ENCODE measurements at regions not wholly inside any gene's neighbourhood (a gene's known extent, or its start where the extent isn't known, plus 50 kb on each side); places are given as distances from the start of the nearest gene placed in this dataset.

DNA sequence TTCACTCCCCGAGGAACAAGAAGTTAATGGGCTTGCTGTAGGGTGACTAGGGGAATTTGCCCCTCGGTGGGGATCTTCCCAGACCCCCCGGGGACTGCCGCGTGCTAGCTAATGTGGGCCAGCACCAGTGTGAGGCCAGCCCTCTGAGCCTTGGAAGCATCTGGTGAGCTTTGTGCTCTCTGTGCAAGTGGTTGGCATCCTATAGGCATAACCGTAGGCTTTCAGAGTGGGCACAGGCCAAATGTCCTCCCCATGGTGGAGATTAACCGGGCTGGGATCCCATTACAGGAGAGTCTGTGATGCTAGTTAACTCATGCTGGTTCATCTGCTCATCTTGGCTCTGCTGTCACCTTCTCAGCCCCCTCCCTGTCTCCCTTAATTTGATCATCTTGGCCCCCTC lies 125.7 kb downstream of the TRIM29 start:
- no peak for DNase-seq

DNA sequence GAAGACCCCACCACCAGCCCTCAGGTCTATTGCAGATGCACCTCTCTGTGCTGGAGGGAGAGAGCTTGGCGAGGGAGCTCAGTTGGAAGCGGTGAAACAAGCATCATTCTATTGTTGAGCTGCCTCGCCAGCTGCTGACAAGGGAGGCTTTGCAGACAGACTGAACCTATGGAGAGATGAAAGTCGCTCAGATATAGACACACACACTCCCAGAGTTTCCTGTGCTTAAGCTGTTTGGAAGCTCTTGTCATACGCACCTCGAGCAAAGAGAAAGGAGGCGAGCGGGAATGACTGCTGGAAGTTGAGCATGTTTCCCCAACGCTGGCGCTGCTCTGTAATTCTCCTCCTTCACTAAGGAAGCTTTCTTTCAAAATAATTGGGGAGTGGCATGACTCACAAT lies 126.1 kb downstream of the TRIM29 start:
- no peak for DNase-seq

DNA sequence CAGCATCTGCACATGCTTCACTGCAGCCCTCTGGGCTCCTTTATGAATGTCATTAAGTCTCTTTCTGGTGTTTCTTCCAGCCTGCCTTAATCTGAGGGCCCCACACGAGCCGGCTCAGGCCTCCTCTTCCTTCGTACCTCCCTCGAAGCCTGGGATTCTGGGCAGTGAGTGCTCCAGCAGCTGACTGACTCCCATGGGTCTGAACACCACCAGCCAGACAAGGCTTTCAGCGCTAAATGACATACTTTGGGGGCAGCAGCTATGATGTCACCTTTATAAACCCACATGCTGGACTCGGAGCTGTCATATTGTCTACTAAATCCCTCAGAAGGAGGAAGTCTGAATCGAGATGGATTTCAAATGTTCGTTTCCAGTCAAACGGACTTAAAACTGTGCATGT lies 127.1 kb downstream of the TRIM29 start:
- DNase-seq, result no peak

DNA sequence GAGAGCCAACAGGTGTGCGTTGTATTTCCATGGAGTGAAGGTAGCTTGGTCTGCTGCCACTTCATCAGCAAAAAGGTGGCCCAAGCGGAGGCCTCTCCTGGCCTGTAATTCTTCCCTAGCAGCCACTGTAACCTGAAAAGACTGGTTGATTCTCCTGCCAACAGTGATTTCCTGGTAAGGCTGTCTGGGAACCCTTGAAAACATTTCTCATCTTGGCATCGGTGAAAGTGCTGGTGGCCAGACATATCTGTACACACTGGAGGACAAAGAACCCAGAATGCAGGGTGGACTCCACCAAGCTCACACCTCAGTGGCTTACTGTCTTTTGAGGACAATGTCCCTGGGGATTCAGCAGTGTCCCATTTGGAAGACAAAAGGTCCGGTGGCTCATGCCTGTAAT lies 128.0 kb downstream of the TRIM29 start:
- DNase-seq, result no peak

DNA sequence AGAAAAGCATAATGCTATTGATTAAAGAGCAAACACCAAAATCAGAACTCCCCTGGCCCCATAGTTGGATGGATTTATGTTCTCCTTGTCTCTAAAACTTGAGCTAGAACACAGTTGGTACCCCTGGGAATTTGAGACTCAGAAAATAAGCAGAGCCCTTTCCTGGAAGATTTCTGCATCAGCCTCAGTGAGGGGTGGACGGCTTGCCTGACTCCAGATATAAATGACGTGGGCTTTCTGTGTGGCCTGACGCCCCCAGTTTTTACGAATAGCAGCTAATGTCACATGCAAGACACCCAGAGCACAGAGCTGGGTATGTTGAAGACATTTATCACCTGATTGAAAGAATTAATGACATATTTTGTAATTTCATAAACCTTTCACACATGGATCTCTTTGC lies 130.8 kb downstream of the TRIM29 start:
- no peak for DNase-seq

DNA sequence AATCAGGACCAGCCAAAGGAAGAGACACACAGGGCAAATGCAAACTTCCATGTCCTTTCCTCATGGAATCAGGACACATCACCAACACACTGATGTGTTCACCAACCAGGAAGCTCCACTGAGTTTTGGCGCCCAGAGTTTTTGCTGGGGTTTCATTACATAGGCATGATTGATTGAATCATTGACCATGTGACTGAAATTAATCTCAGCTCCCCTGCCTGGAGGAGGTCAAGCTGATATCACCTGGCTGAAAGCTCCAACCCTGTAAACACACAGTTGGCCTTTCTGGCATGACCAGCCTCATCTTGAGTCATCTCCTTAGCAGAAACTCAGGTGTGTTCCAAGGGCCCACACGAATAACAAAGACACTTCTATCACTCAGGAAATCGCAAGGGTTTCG lies 133.2 kb downstream of the TRIM29 start:
- no peak for DNase-seq

DNA sequence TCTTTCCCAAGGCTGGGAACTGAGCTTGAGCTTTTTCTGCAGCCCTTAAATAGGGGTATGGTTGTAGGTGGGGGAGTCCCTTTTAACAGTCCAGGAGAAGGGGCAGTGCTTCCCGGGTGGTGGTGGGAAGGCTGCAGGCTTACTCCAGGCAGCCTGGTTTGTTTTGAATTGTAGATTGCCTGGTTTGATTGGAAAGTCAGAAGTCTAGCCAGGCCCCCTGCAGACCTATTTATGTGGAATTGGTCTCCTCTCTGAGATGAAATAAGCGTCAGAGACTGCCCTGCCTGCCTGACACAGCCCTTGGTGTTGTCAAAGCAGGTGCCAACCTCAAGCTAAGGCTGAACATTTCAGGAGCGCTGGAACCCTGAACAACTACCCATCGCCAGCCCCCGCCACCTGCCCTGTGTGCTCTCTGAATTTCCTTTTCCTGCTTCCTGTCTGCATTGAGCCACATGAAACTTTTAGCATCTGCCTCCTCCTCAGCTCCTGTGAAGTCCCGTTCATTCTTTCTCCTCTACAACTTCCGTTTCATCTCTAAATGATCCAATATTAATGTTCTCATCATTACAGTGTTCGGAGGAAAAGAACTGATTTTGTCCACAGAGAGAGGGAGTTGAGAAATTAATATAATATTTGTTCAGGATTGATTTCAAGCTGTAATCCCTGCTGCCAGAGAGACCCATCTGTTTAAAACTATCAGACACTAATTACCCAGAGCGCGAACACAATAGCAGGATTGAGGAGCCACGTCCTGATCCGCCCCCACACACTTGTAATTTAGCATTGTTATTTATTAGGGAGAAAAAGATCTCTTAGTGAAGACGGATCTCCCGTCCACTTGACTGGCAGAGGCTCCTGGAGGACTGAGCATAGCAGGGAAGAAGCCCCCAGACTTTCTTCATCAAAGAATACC lies 136.5 kb downstream of the TRIM29 start:
- no peak for DNase-seq

DNA sequence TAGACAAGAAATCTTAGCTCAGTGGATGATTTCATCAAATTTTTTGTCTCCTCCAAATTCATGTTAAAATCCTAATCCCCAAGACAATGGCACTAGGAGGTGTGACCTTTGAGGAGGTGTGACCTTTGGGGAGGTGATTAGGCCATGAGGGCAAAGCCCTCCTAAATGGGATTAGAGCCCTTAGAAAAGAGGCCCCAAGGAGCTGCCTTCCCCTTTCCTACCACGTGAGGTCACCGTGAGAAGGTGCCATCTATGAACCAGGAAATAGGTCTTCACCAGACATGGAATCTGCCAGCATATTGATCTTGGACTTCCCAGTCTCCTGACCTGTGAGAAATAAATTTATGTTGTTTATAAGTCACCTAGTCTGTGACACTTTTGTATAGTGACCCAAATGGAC lies 138.7 kb downstream of the TRIM29 start:
- DNase-seq, result no peak

DNA sequence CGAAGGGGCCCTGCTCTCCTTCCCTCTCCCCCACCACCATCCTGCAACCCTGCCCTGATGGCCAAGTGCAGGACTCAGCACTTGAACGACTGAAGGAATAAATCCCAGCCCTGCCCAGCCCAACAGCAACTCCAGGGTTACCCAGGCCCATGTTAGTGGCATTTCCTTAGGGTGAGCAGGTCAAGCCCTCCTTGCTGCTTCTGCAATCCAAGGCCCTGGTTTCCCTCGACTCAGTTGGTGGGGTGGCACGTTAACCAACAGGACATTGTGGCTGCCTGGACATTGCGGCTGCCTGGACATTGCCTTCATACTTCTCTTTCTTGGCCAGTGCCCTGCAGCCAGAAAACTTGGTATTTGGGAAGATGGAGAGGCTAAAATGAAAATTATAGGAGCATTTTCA lies 141.4 kb downstream of the TRIM29 start:
- no peak for DNase-seq

DNA sequence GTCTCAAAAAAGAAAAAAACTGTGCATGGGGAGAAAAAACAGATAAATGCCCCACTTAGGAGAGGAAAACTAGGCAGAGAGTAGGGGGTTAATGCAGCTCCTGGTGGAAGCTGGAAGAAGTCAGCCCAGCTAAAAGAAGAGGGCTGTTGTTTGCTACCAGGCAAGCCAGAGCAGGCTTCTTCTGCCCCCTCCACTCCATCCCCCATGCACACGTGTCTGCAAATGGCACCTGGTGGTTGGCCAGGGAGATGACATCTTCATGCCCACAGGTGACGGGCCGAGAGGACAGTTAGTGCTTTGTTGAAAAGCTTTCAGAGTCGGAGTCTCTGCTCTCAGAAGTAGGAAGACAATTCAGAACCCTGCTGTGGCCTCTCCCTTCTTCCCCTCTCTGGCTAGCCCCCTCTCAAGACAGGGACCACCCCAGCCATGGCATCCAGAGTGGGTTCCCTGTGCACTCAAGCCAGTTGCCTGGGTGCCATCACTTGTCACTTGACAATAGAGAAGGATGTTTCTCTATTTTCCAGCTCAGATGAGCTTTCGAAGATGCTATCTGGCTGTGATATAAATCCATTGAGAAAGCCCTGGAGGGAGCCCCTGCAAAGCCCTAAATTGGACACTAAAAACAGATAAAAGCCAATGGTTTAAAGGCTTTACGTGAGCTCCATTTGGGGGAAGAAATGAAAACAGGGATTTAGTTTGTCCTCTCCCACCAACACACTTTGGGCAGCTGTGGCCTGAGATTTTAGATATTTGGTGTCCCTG lies 142.0 kb downstream of the TRIM29 start:
- no peak for DNase-seq

DNA sequence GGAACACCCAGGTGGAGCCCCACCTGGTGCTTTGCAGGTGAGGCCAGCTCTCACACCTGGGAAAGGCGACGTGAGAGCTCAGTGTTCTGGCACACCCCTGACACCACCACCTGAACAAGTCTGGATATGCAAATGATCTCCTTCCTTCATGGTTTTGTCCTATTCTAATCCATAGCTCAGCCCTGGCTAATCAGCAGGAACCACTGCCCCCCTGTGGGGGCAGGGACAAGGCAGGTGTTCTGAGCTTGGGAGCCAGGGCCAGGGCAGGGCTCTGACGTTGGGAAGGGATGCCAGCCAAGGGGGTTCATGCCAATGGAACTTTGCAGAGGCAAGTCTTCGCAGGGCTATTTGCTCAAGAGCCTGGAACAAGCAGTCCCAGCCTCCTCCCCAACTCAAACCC lies 144.2 kb downstream of the TRIM29 start:
- DNase-seq, result no peak

DNA sequence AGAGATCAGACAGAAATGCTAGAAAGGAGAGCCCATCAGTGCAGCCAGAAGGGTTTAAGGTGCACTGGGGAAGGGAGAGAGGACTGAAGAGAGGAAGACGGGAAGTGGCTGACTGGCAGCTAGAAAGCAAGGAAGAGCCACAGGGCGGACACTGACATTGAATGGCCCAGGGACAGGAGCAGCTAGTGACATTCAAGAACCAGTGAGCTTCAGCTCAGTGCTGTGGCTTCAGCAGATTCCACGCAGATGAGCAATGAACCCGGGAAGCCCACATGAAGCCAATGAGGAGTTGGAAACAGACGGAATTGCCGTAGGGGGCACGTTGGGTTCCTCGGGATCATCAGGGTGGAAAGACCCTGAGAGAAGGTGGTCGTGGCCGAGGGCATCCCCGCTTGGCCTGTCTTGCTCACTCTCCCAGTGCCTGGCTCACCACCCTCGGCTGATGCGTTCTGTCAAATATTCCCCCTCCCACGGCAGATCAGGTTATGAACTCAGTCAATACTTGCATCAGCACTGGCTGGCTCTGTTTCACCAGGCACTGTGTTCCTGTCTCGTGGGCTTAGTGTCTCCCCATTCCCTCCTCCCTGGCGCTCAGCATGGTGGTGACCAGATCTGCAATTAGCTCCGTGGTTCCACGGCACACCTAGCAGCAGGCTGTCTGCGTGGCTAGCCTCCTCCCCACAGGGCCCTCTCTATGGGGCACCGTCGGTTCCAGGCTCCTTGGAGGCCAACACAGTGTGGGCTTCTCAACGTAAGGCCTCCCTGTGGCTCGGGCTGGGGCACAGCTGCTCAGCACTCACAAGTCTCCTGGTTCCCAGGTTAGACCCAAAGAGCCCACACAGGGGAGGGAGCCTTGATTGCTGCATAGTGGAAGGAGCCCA lies 145.5 kb downstream of the TRIM29 start:
- DNase-seq, result no peak

DNA sequence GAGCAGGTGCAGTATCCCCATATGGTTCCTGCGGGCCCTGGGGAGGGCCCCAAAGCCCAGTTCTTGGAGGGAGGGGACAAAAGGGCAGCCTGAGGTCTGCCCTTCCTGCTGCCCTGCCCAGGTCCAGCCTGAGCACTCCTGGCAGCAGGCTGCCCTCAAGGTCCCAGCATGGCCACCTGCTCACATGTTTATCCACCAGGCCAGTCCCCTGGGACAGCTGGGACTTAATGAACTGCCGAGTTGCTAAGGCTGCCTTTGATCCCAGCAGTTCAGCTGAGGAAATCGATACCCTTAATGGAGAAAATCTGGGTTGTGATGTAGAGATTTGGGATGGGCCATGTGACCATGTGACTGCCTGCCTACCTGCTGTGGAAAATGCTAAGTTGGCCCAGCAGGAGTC lies 146.2 kb downstream of the TRIM29 start:
- DNase-seq, result no peak

DNA sequence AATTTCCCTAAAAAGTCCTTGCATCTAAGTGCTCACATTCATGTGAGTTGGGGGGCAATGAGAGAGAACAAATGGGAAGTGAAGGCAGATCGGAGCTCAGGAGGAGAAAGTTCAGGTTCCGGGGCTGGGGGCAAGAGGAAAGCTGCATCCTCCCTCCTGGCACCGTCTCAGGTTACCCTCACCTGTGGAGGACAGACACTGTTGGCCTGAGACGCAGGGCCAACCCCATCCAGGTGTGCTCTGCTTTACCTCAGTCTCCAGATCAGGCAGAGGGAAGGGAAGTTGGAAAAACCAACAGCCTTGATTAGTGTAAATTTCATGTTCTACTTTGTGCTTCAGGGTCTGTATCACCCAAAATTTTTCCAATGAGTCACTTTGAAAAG lies 146.9 kb downstream of the TRIM29 start:
- DNase-seq, result no peak

DNA sequence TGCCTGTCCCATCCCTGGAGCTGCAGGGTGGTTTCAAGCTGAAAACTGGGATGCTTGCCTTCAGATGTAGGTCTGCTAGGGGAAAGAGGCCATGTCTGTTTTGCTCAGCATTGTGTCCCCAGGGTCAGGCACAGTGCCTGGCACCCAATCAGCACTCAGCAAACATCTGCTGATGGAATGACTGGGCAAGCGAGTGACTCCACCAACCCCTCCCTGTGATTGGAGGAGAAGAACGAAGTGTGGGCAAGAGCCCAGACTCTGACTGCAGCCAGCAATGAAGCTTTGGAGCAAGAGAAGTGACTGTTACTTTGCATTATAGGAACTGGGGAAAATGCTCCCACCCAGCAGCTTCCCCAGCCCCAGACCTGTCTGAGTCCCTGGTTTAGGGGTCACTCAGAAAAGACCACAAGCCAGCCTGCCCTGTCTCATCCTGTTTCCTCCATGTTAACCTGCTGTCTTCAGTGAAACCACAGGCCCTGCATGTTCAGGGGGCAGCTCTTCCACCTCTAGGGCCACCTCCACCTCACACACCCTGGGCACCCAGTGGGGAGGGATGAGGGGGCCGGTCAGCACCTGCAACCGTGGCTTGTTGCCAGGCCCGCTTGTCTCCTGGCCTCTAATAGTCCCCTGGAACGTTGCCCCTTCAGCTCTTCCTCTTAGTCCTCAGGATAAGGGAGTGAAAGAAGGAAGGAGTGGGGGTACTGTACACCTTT lies 147.4 kb downstream of the TRIM29 start:
- DNase-seq, result no peak

DNA sequence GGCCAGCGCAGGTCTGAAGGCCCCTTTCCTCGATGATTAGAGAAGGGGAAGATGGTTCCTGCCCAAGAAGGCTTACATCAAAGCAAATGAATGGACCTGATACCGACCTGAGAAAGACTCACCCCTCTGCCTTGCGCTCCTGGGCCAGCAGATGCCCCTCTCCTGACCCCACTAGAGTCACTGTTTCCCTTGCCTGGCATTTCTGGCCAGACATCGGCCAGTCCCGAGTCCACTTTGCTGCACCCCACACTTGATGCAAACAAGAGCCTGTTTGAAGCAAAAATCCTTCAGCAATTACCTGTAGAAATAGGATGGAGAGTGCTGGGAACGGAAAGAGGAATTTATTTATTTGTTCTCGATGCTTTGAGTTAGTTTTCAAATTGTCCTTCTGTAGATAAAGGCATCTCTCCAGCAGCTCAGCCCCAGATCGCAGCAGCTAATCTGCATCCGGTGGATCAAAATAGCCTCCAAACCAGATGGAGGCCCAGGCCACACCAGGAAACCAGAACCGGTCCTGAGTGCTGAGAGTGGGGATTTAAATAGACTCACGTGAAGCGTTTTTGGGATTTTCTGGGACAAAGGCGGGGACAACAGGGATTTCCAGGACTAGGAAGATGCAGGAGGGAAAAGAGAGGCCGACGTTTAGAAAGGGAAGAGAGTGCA lies 148.6 kb downstream of the TRIM29 start:
- DNase-seq, result no peak

DNA sequence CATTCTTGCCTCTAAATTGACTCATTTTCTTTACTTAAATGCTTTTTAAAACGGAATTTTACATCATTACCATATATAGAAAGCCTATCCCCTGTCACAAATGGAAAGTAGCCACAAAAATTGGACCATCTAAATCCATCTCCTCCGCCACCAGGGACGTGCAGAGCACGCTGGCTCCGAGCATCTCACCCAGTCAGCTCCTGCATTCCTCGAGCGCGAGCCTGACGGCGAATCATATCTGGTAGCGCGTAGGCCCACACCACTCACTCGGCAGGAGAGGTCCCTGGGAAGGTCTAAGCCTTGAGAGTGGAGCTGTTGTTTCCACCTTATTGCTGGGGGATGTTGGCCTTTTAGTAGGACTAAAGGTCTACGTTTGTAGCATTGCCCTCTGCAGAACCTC lies 152.4 kb downstream of the TRIM29 start:
- no peak for DNase-seq

DNA sequence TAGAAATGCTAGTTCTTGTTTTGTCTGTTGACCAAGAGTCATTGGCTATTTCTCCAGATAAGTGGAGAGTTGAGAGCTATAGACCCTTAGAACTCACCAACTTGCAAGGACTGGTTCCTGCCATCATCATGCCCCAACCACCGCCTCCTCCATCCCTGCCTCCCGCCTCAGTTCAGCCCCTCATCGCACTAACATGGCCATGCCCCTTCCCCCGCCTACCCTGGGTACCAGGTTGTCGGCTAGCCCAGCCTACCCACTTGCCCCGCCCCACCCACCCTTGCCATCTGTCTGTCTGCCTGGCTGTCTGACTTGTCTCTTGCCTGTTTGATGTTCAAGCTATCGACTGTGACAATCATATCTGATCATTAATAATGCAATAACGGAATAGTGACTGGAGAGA lies 154.1 kb downstream of the TRIM29 start:
- no peak for DNase-seq

DNA sequence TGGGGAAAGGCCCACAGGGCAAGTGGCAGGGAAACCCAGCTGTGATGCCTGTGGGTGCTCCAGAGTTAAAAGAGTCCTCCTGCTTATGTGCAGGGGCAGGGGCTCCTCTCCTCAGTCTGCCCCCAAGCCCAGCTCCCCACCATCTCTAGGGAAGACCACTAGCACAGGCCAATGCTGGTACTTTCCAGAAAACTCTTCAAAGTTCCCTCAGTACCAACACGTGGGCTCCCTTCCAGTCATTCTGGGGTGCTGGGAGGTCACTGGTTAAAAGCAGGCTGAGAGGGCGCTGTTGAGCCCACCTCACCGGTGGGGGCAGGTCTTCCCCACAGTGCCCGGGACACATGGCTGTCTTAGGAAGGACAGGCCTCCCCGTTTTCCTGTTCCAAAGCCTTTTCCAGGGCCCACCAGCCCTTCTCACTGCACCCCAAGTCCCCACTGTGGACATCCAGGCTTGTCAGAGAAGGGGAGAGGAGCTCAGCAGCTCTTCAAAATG lies 154.6 kb downstream of the TRIM29 start:
- no peak for DNase-seq

DNA sequence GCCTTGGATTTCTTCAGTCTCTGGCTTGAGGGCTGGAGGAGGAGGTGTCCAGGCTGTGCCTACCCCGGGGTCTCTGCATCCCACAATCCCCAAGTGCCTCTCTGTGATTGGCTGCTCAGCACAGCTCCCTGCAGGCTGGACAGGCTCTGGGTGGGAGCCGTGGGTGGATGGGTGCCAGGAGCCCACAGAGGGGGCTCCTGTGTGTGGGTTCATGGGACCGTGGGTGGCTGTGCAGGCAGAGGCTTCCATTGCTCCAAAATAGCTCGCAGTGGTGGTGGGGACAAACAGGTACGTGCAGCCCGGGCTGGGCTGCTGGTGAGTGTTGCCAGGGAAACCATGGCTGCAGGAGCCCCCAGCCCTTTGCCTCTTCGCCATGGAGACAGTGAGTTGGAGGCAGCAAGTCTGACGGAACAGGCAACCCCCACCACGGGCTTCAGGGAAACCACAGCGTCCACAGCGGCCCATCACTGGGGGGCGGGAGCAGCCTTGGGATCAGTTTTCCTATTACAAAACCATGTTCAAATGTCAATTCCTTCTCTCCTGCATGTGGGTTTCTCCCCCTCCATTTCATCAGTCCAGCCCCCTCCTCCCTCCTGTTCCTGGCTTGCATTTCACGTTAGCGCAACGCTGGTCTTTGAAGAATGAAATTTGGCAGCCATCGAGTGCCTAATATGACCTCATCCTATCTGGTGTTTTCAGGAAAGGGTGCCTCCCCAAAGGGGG lies 155.2 kb downstream of the TRIM29 start:
- DNase-seq, result no peak

DNA sequence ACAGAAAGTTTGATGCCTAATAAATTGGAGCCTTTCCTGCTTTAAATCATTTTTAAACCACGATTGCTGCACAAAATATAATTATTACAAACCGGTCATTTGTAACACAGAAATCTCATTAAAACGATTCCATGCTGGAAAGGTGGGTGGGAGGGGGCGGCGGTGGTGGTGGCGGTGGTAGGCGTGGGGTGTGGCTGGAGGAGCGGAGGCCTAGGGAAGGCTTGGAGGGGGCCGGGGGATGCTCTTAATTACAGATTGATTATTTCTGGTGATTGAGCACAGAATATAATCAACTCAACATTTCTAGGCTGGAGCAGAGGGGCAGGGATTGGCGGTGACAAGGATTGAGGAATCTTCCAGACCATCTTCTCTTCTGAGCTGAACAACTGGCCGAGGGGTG lies 157.5 kb downstream of the TRIM29 start:
- DNase-seq, result no peak
